ENCODE measurements at regions not wholly inside any gene's neighbourhood (a gene's known extent, or its start where the extent isn't known, plus 50 kb on each side); places are given as distances from the start of the nearest gene placed in this dataset.
"Not testable (repeated sequence)": the region's sequence is repeated elsewhere in the genome, so short reads cannot be mapped to it uniquely, and the experiment has no call there.

GRCh38 chr5:82754759-82755158 is 322.4 kb downstream of the TMEM167A start:
- DNase-seq (ENCODE audit: low read depth): no peak

- no peak for DNase-seq (ENCODE audit: low read depth)
Observed at GRCh38 chr5:82754036-82754746, 323.0 kb downstream of the TMEM167A start.

GRCh38 chr5:82753374-82753773 is 323.8 kb downstream of the TMEM167A start:
- DNase-seq (ENCODE audit: low read depth): no peak

GRCh38 chr5:82749461-82749820 is 327.8 kb downstream of the TMEM167A start:
- no peak for DNase-seq (ENCODE audit: low read depth)

GRCh38 chr5:82748688-82749460 is 328.3 kb downstream of the TMEM167A start:
- no peak for DNase-seq (ENCODE audit: low read depth)

DNA sequence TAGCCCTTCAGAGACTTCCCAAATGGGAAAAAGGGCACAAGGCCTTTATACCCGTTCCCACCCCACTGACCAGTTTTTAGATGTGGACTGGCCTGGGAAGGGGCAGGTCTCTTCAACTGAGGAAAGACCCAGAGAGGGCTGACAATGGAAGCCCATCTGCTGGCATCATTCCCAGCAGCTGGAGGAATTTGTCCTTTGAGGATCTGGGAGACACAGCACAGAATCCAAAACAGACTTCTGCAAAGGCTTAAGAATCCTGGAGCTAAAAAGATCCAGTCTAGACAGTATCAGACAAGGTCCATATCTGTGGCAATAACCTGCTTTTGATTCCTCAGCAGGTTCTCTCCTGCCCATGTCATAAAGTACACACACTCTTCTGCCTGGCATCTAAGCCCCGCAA is 329.2 kb downstream of the TMEM167A start:
- no peak for DNase-seq (ENCODE audit: low read depth)

DNA sequence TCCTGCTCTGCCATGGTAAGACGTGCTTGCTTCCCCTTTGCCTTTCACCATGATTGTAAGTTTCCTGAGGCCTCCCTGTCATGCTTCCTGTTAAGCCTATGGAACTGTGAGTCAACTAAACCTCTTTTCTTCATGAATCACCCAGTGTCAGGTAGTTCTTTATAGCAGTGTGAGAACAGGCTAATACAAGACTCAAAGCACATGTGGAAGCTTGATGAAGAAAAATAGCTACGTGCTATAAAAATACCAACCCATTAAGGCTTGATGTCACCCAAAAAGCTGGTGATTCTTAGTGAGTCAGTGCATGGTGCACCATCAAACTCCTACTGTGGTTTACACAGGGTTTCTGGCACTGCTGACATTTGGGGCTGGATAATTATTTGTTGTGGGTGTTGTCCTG is 332.2 kb downstream of the TMEM167A start:
- no peak for DNase-seq (ENCODE audit: low read depth)

DNA sequence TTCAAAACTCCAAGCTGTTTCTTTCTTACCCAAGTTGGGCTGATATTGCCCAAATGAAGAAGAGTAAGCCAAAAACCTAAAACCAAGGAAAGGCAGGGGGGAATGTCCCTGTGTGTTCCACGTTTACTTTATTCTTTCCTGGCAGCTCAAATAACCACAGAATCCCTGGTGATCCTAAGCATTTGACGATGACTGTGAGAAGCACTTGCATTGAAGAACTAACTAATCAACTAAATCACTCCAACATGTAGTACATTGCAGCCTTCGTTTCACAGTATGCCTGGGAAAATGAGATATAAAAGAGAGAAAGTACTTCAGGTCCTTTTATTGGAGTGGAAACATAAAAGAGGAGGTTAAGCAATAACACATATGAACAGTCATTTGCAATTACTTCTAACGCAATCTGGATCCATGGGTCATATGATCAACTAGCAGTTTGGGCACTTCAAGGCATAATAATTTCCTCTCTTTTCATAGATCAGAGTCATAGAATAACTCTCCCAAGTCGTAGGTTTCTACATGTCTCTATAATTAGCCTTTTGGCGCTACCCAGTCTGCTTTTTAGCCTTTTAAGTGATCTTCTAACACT is 338.4 kb downstream of the TMEM167A start:
- no peak for DNase-seq (ENCODE audit: low read depth)

DNA sequence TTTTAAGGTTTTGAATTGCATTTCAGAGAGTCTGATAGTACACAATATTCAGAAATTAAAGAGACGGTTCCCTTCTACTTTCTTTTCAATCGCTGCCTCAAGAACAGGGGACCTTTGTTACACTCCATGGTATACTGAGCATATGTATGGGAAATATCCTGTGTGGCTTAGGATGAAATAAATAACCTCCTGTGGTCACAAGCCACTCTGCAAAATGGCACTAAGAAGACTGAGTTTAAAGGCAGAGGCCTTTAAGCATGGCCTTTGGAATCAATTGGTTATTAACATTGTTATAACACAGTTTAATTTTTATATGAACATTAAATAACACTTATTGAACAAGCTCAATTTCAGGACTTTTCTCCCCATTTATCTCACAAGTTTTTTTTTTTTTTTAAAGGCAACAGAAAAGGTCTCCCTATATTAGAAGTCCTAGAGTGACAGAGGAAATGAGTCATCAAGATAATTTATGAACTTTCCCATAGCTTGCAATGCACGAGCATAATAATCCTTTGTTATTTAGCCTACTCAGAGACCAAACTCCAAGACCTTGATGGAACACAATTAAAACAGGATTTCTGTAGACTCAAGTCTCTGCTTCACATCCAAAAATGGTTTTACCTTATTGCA is 341.9 kb downstream of the TMEM167A start:
- no peak for DNase-seq (ENCODE audit: low read depth)

DNA sequence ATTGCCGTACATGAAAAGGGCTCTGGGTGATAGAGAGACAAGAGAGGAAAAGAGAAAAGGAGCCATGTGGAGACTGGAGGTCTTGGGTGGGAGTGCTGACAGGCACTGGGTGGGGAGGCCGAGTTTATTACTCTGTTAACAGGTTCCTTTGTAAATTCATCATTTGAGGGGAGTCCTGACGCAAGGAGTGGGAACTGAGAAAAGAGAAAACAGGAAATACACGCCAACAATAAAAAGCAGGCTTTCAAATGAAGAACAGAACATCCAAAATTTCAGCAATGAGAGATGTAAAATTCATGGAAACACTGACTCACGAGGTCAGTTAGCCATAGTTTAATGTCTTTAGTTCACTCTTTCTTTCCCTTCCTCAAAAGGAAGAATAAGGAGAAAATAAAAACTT is 342.8 kb downstream of the TMEM167A start:
- no peak for DNase-seq (ENCODE audit: low read depth)

DNA sequence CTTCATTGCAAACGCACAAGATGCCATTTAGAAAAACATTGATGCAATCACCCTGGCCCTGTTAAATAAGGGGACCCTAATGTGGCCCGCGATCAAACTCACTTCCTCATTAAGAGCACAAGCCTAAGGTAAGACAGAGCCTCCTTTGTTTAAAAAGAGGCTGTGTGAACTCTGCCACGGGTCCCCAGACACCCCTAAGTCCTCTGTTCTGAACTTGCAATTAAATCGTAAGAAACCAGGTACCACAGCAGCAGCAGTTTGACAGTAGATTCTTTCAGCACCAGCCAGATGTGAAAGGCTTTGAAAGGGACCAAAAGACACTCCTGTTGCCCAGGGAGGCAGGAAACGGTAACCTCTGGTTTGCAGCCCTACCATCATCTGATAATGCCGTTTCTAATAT is 346.3 kb downstream of the TMEM167A start:
- DNase-seq (ENCODE audit: low read depth): no peak

GRCh38 chr5:82728926-82729702 is 348.1 kb downstream of the TMEM167A start:
- DNase-seq (ENCODE audit: low read depth): no peak

GRCh38 chr5:82723168-82723567 is 354.0 kb downstream of the TMEM167A start:
- DNase-seq (ENCODE audit: low read depth): no peak

- no peak for DNase-seq (ENCODE audit: low read depth)
Observed at GRCh38 chr5:82721087-82721410, 356.1 kb downstream of the TMEM167A start.

DNA sequence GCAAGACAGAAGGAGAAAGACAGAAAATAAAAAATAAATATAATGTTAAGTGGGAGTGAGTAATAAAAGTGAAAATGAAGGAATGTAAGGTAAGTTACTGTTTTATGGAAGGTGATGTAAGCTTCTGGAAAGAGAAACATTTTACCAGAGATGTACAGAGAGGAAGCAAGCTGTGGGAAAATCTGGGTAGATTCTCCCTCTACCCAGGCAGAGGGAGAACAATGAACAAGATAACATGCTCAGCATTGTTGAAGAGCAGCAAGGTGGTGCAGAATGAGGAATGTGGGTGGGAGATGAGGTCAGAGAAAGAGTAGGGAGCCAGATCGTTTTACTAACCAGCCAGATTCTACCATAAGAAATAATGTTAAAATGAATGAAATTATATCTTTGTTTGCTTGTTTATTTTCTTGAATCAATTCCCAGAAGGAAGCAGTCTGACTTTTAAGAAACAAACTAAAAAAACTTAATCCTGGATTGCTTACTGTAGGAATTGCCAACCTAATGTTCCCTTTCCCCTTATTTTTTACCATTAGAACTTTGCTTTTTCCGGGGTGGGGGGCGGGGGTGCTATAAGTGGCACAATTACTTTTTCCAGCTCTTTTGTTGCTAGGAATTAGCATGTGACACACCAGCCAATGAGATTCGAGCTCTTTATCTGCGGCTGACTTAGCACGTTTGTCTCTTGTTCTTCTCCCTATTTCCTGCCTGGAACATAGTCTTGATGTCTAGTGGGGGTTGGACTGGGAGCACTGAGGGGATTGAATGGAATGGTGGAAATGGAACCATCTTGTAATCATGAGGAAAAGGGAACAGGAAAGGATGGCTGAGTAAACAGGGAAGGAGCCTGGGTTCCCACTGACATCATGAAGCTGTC is 356.7 kb downstream of the TMEM167A start:
- DNase-seq (ENCODE audit: low read depth): no peak

DNA sequence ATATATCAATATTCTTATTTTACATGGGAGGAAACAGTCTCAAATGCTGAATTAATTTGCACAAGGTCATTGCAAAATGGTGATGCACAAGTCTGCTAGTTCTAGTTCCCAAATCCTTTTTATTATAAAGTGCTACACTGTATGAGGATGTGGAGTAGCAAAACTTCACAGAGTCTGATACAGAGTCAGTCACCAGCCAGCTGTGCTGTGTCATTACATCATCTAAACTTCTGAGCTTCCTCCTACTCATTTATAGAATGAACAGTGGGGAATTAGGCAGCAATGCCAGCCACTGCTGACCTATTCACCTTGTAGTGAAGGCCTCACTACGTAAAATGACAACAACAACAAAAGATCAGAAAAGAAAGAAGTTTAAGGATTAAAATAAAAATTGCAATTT is 357.8 kb downstream of the TMEM167A start:
- no peak for DNase-seq (ENCODE audit: low read depth)

- DNase-seq (ENCODE audit: low read depth): no peak
Observed at GRCh38 chr5:82717738-82718137, 359.5 kb downstream of the TMEM167A start.

DNA sequence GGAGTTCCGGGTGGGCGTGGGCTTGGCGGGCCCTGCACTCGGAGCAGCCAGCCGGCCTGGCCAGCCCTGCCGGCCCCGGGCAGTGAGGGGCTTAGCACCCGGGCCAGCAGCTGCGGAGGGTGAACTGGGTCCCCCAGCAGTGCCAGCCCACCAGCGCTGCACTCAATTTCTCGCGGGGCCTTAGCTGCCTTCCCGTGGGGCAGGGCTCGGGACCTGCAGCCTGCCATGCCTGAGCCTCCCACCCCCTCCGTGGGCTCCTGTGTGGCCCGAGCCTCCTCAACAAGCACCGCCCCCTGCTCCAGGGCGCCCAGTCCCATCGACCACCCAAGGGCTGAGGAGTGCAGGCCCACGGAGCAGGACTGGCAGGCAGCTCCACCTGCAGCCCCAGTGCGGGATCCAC is 362.5 kb downstream of the TMEM167A start:
- not testable (repeated sequence) for DNase-seq (ENCODE audit: low read depth)

DNA sequence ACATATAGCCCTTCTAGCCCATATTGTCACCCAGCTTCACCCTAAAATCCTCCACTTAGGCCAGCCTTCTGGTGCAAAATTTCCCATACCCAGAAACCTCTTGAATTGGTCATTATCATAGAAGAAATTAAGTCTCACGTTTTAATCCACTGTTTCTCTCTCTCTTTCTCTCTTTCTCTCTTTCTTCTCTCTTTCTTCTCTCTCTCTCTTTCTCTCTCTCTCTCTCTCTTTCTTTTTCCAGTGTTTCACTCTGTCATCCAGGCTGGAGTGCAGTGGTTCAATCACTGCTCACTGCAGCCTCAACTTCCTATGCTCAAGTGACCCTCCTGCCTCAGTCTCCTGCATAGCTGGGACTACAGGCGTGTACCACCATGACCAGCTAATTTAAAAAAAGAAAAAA is 363.4 kb downstream of the TMEM167A start:
- DNase-seq (ENCODE audit: low read depth): no peak

DNA sequence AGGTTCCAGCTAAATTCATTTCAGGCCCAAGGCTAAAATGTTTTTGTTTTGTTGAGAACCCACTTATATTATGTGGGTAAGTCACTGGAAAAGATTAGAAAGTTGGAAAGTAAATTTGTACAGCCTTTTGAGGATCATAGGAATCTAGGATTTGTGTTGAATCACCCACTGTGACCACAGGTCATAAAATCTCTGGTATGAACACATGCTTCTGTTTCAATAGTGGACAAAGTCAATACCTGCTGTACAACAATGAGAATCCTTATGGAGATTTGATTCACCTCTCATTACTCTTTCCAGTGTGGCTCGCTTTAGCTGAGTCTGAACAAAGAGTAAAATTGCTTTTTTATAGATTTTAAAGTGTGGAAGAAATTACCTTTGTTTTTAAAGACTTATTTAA is 369.5 kb downstream of the TMEM167A start:
- DNase-seq (ENCODE audit: low read depth): no peak

GRCh38 chr5:82704381-82704780 is 372.8 kb downstream of the TMEM167A start:
- DNase-seq (ENCODE audit: low read depth): no peak
